GM12865 (cell line): ENCODE measurements at regions not wholly inside any gene's neighbourhood (a gene's known extent, or its start where the extent isn't known, plus 50 kb on each side); places are given as distances from the start of the nearest gene placed in this dataset.

Experiments
- DNase-seq: peaks from one replicate; pipeline ENCODE4 v3.0.0; 2010; ENCODE audit warnings: low read depth
- H3K4me3 ChIP-seq: 2 replicates; pipeline ENCODE4 v1.5.1; 2011; ENCODE audit warnings: mild to moderate bottlenecking, low read depth, low read length, control low read depth
- TF ChIP-seq, protein P1 (sequence below): IDR thresholded peaks from 2 replicates; pipeline ENCODE4 v1.5.1; 2011; ENCODE audit warnings: low read length, control low read depth, low read depth, inconsistent platforms; ENCODE audit not compliant: insufficient read depth; ENCODE audit errors: missing control alignments

DNA sequence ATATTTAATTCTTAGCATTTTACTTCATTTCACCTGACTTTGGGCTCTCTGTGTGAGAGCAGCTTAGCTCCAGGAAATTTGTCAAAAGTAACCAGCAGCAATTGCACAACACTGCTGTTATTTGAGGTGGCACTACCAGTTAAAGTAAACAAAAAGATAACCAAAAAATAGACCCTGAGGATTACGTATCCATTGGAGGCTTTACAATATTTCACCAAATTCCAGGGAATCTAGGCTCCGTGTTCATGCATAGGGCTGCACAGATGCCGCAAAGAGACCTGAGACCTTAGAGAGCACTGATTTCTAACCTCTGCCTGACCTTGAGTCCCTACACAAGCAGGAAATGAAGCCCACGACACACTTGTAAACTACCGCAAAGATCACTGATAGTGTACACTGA is 1392.7 kb upstream of the CDH6 start:
- H3K4me3 ChIP-seq, result no peak overlapping the region
- no peak for DNase-seq
- TF ChIP-seq, protein P1, sequence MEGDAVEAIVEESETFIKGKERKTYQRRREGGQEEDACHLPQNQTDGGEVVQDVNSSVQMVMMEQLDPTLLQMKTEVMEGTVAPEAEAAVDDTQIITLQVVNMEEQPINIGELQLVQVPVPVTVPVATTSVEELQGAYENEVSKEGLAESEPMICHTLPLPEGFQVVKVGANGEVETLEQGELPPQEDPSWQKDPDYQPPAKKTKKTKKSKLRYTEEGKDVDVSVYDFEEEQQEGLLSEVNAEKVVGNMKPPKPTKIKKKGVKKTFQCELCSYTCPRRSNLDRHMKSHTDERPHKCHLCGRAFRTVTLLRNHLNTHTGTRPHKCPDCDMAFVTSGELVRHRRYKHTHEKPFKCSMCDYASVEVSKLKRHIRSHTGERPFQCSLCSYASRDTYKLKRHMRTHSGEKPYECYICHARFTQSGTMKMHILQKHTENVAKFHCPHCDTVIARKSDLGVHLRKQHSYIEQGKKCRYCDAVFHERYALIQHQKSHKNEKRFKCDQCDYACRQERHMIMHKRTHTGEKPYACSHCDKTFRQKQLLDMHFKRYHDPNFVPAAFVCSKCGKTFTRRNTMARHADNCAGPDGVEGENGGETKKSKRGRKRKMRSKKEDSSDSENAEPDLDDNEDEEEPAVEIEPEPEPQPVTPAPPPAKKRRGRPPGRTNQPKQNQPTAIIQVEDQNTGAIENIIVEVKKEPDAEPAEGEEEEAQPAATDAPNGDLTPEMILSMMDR, result no peak

DNA sequence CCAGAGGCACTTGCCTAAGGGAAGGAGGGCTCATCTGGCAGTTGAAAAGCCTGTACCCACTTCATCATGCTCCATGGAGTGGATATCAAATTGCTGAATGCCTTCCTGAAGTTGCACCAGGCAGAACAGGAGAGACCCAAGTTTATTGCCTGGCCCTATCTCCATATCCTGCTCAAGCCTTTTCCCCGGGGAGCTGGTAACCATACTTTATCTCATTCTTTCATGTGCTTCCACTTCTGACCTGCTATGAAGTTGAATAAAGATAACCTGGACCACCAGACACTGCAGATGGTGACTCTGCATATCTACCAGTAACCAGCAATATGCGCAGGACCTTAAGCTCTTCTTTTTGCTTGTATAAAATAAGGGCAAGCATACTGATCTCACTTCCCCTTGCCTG is 1397.5 kb upstream of the CDH6 start:
- TF ChIP-seq, protein P1, result no peak
- no peak for DNase-seq

DNA sequence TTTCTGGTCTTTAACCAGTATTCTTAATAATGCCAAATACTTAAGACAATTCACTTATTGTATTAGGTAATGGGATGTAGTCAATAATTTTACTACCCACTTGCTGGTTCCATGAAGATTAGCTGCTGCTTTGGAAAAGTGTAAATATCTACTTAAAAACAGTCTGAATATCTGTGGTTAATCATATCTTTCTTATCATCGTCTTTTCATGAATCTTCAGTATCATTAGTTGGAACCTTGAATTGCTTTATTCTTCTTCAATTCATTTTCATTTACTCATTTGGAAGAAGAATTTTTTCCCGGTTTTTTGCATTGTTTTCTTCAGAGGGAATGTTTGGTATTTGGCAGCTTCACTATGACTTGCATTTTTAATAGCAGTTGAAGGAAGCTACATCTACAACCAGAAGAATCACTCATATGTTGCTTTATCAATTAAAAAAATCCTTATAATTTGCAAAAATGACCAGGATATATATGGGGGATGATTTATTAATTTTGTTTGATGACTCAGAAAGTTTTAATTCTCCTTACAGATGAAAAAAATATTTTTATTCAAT is 1398.3 kb upstream of the CDH6 start:
- TF ChIP-seq, protein P1, result no peak
- H3K4me3 ChIP-seq, result no peak overlapping the region
- DNase-seq, result no peak

More for the DNA sequence above, 1397.5 kb upstream of the CDH6 start:
- no peak overlapping the region for H3K4me3 ChIP-seq

DNA sequence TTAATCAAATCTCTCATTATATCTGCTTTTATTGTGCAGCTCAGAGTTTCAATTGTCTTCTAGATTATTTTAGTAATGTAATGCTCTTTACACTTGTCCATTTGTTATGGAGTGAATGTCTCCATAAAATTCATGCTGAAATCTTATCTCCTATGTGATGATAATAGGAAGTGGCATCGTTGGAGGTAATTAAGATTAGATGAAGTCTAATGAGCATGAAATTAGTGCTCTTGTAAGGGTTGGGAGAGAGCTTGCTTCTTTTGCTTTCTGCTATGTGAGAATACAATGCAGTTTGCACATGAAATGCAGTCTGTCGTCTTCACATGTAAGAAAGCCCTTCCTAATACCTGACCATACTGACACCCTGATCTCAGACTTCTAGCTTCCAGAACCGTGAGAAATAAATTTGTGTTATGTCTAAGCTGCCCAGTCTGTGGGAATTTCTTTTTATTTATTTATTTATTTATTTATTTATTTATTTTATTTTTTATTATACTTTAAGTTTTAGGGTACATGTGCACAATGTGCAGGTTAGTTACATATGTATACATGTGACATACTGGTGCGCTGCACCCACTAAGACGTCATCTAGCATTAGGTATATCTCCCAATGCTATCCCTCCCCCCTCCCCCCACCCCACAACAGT is 1399.2 kb upstream of the CDH6 start:
- no peak for DNase-seq
- H3K4me3 ChIP-seq, result no peak overlapping the region
- TF ChIP-seq, protein P1, result no peak

DNA sequence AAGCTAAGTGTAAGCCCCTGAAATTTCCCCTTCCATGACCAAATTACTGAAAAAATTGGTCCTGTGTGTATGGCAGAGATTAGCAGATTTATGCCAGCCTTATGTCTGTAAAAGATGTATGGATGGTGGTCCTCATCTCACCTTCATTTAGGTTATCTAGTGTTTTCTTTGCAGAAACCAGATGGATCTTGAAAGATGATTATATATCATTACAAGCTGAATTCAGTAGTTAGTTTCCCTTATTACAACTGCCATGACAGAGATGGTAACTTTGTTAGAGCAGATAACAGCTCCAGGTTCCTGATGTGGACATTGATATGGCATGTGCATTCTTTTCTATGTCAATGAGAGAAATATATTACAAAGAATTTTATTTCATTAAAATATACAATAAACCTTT is 1403.2 kb upstream of the CDH6 start:
- TF ChIP-seq, protein P1, result no peak

DNA sequence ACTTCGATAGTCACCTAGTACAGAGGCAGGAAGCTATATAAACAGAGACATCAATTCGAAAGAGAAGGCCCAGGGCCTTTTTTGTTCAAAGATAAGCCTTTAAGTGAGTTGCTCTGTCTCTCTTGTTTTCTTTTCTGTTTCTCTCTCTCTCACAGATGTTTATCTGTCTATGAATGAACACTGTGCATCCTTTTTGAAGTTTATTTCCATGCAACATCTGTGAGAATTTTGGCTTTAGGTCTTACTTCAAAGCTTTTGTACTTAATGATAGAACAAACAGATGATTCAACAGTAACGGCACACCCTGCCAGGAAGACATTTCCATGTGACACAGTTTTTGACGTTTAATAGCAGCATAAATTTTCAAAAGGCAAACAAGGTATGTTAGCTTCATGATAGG is 1413.1 kb upstream of the CDH6 start:
- H3K4me3 ChIP-seq, result no peak overlapping the region
- TF ChIP-seq, protein P1, result no peak
- DNase-seq, result no peak

More for the DNA sequence above, 1403.2 kb upstream of the CDH6 start:
- no peak for DNase-seq
- H3K4me3 ChIP-seq, result no peak overlapping the region

DNA sequence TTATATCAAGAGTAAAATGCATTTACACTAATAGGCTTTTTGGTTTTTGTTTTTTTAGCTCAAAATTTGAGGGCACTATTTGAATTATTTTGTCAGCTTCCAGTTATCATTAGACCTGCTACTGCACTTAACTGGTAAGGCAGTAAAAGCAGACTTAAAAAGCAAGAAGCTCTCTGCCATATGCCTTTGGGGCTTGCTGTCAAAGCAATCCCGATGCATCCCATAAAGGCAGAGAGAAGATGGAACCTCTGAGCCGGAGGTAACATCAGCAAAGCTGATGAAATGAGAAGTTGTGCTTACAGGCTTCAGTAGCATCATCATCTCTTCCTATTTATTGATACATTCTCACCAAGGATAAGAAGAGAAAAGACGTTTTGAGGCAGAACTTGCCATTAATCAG is 1414.3 kb upstream of the CDH6 start:
- DNase-seq, result no peak
- TF ChIP-seq, protein P1, result no peak
- no peak overlapping the region for H3K4me3 ChIP-seq
